Endothelial cell of umbilical vein (primary cell): ENCODE measurements at regions not wholly inside any gene's neighbourhood (a gene's known extent, or its start where the extent isn't known, plus 50 kb on each side); places are given as distances from the start of the nearest gene placed in this dataset.

Experiments
- EZH2 ChIP-seq: IDR thresholded peaks from 2 replicates; pipeline ENCODE4 v1.6.1; 2012; ENCODE audit warnings: borderline replicate concordance, low read depth, mild to moderate bottlenecking, moderate library complexity, low read length, inconsistent platforms; ENCODE audit not compliant: severe bottlenecking
- JUN ChIP-seq: IDR thresholded peaks from 2 replicates; pipeline ENCODE4 v1.6.1; 2011; ENCODE audit warnings: borderline replicate concordance, low read depth; ENCODE audit not compliant: insufficient read length, insufficient read depth
- POLR2A ChIP-seq: IDR thresholded peaks from 2 replicates; pipeline ENCODE4 v1.6.1; 2012; ENCODE audit warnings: low read depth, mild to moderate bottlenecking, control low read depth, low read length
- POLR2AphosphoS5 ChIP-seq: IDR thresholded peaks from 2 replicates; pipeline ENCODE4 v1.6.1; 2012; ENCODE audit warnings: low read depth, mild to moderate bottlenecking, control low read depth, low read length, moderate library complexity; ENCODE audit not compliant: insufficient read depth
- TF ChIP-seq, protein P1 (sequence below), 2 donors: IDR thresholded peaks; 1 replicate in 1 of 2; 2 replicates in 1 of 2; pipeline ENCODE4 v1.5.1; 2011; ENCODE audit warnings: low read length in 2 of 2, mild to moderate bottlenecking in 2 of 2, moderate library complexity in 2 of 2, control low read depth in 1 of 2, inconsistent platforms in 1 of 2, low read depth in 1 of 2; ENCODE audit not compliant: insufficient read depth in 1 of 2; ENCODE audit errors: extremely low read depth in 1 of 2

DNA sequence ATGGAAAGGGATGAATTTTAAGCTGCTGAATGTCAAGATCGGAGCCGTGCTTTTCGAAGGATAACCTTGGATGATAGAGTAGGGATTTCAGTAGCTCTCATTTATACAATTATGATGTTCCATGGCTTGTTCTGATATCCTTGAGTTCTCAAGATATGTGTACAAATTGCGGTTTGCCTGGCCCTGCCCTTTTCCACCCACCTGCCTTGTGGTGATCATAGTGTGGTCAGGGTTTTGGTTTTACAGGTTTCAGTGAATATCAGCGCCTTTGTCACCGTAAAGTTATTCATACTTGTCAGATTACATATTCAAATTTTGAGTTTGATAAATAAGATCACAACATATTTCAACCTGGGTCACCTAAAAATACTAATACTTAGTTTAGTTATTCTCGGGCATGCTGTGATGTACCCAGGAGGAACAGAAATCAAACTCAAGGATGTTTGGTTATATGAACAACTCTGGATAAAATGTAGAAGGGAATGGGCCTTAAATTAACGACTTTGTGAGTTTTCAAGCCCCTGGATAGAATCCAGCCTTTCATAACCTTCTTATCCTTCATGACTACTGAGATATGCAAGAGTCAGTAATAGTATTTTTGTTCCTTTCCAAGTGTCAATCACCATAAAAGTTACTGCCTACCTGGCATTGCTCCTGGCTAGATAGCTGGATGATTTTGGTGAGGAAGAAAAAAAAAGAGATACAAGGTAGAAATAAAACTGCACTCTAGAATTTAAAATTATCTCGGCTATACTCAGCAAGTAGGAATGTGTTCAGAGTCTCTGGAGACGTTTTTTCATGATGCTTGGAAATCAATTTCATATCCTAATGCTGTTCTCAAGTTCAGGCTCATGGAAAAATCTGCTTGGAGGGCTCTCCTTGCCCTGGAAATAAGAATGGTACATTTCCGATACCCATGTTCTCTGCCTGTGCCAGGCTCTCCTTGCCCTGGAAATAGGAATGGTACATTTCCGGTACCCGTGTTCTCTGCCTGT is 209.2 kb upstream of the TPRG1 start:
- TF ChIP-seq POLR2A: no peak
- TF ChIP-seq, protein P1, sequence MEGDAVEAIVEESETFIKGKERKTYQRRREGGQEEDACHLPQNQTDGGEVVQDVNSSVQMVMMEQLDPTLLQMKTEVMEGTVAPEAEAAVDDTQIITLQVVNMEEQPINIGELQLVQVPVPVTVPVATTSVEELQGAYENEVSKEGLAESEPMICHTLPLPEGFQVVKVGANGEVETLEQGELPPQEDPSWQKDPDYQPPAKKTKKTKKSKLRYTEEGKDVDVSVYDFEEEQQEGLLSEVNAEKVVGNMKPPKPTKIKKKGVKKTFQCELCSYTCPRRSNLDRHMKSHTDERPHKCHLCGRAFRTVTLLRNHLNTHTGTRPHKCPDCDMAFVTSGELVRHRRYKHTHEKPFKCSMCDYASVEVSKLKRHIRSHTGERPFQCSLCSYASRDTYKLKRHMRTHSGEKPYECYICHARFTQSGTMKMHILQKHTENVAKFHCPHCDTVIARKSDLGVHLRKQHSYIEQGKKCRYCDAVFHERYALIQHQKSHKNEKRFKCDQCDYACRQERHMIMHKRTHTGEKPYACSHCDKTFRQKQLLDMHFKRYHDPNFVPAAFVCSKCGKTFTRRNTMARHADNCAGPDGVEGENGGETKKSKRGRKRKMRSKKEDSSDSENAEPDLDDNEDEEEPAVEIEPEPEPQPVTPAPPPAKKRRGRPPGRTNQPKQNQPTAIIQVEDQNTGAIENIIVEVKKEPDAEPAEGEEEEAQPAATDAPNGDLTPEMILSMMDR (IDR thresholded peaks at IDR 0.05; ENCODE audit: extremely low read depth in 1 of 2, insufficient read depth in 1 of 2, low read depth in 1 of 2, low read length in 2 of 2): no peak
- TF ChIP-seq POLR2AphosphoS5: no peak
- no peak for TF ChIP-seq JUN
- no peak for TF ChIP-seq EZH2
